ENCODE measurements at regions not wholly inside any gene's neighbourhood (a gene's known extent, or its start where the extent isn't known, plus 50 kb on each side); places are given as distances from the start of the nearest gene placed in this dataset.
"Not testable (repeated sequence)": the region's sequence is repeated elsewhere in the genome, so short reads cannot be mapped to it uniquely, and the experiment has no call there.

DNA sequence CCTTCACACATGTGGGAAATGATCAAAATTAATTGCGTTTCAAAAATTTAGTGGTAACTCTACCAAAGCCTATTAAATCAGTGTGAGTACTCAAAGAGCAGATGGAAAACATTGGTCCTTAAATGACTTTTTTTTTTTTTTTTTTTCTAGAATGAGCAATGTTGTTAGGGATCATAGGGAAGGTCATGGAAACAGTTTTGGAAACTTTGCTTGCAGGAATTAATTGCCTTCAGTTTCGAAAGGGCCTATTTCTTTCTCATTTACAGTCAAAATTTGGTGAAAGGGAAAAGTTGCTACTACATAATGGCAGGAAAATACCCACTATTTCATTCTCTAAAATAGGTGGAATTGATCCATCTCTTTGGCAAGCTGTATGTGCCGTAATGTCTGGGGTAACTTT is 160.9 kb downstream of the RTL9 start:
- H3K4me2 ChIP-seq (ENCODE audit: low read length) = no peak overlapping the region
- H3K27ac ChIP-seq (ENCODE audit: low read length) = peak overlapping the region; percentile 71
- TF ChIP-seq EP300 (conservative IDR thresholded peaks at IDR 0.05; ENCODE audit: poor library complexity, severe bottlenecking) (no peak), EZH2 (IDR thresholded peaks at IDR 0.05; ENCODE audit: borderline replicate concordance, insufficient read depth, low read length, poor library complexity, severe bottlenecking) (no peak)
- H4K20me1 ChIP-seq (ENCODE audit: insufficient read depth) = no peaks in the 10 kb centered on the region
- no peak overlapping the region for H3K9ac ChIP-seq (ENCODE audit: low read length)
- no peaks in the 10 kb centered on the region for H3K27me3 ChIP-seq (ENCODE audit: insufficient read depth, low read depth, low read length)
- no peak overlapping the region for H3K4me3 ChIP-seq (ENCODE audit: low read length)
- no peaks in the 10 kb centered on the region for H3K9me2 ChIP-seq (ENCODE audit: insufficient read depth, low read length)
- no peaks in the 10 kb centered on the region for H3K9me3 ChIP-seq (ENCODE audit: low read length)
- H3K36me3 ChIP-seq (ENCODE audit: insufficient read depth, low read length) = no peaks in the 10 kb centered on the region
- H3K79me2 ChIP-seq (replicated peaks; ENCODE audit: insufficient read depth, low read length) = no peaks in the 10 kb centered on the region
- no peaks in the 10 kb centered on the region for H3F3A ChIP-seq (ENCODE audit: insufficient read depth, low read length, poor library complexity, severe bottlenecking)
- no peak overlapping the region for H2AFZ ChIP-seq (ENCODE audit: low read depth, low read length)

DNA sequence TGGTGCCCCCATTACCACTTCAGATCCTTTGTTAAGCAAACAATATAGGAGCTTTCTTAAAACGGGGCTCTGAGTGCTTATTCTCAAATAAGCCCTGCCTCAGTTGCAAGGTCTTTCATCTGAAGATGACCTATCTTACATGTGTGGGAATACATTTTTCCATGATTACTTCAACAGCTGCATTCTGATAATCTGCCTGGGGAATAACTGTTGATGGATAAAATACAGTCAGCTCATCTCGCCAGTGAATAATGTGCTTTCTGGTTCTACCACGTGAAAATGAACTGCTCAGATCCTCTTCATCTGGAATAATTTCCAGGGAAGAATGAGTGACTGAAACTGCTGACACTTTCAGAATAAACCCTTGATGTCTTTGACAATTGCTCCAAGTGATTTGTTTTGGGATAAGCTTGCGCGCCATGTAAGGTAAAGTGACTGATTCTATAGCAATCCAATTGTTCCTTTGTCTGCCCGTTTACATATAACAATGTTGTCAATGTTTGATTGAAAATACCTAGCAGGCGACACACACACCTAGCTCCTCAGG is 161.3 kb downstream of the RTL9 start:
- H3K9me2 ChIP-seq (ENCODE audit: insufficient read depth, low read length) = no peaks in the 10 kb centered on the region
- no peak overlapping the region for H3K4me2 ChIP-seq (ENCODE audit: low read length)
- H3K4me3 ChIP-seq (ENCODE audit: low read length) = no peak overlapping the region
- no peaks in the 10 kb centered on the region for H3K27me3 ChIP-seq (ENCODE audit: insufficient read depth, low read depth, low read length)
- H3K36me3 ChIP-seq (ENCODE audit: insufficient read depth, low read length) = no peaks in the 10 kb centered on the region
- no peak overlapping the region for H2AFZ ChIP-seq (ENCODE audit: low read depth, low read length)
- H4K20me1 ChIP-seq (ENCODE audit: insufficient read depth) = no peaks in the 10 kb centered on the region
- no peaks in the 10 kb centered on the region for H3K9me3 ChIP-seq (ENCODE audit: low read length)
- peak overlapping the region; percentile 71 for H3K27ac ChIP-seq (ENCODE audit: low read length)
- H3F3A ChIP-seq (ENCODE audit: insufficient read depth, low read length, poor library complexity, severe bottlenecking) = no peaks in the 10 kb centered on the region
- H3K79me2 ChIP-seq (replicated peaks; ENCODE audit: insufficient read depth, low read length) = no peaks in the 10 kb centered on the region
- no peak for TF ChIP-seq EZH2 (IDR thresholded peaks at IDR 0.05; ENCODE audit: borderline replicate concordance, insufficient read depth, low read length, poor library complexity, severe bottlenecking)
- TF ChIP-seq RAD21 (conservative IDR thresholded peaks at IDR 0.05) = no peak
- TF ChIP-seq POLR2AphosphoS5 (IDR thresholded peaks at IDR 0.05) = peak; percentile 65
- TF ChIP-seq, protein P1, sequence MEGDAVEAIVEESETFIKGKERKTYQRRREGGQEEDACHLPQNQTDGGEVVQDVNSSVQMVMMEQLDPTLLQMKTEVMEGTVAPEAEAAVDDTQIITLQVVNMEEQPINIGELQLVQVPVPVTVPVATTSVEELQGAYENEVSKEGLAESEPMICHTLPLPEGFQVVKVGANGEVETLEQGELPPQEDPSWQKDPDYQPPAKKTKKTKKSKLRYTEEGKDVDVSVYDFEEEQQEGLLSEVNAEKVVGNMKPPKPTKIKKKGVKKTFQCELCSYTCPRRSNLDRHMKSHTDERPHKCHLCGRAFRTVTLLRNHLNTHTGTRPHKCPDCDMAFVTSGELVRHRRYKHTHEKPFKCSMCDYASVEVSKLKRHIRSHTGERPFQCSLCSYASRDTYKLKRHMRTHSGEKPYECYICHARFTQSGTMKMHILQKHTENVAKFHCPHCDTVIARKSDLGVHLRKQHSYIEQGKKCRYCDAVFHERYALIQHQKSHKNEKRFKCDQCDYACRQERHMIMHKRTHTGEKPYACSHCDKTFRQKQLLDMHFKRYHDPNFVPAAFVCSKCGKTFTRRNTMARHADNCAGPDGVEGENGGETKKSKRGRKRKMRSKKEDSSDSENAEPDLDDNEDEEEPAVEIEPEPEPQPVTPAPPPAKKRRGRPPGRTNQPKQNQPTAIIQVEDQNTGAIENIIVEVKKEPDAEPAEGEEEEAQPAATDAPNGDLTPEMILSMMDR (IDR thresholded peaks at IDR 0.05; ENCODE audit: poor library complexity, severe bottlenecking) = no peak
- TF ChIP-seq EP300 (conservative IDR thresholded peaks at IDR 0.05; ENCODE audit: poor library complexity, severe bottlenecking) = peak; percentile 89
- TF ChIP-seq, protein P2, sequence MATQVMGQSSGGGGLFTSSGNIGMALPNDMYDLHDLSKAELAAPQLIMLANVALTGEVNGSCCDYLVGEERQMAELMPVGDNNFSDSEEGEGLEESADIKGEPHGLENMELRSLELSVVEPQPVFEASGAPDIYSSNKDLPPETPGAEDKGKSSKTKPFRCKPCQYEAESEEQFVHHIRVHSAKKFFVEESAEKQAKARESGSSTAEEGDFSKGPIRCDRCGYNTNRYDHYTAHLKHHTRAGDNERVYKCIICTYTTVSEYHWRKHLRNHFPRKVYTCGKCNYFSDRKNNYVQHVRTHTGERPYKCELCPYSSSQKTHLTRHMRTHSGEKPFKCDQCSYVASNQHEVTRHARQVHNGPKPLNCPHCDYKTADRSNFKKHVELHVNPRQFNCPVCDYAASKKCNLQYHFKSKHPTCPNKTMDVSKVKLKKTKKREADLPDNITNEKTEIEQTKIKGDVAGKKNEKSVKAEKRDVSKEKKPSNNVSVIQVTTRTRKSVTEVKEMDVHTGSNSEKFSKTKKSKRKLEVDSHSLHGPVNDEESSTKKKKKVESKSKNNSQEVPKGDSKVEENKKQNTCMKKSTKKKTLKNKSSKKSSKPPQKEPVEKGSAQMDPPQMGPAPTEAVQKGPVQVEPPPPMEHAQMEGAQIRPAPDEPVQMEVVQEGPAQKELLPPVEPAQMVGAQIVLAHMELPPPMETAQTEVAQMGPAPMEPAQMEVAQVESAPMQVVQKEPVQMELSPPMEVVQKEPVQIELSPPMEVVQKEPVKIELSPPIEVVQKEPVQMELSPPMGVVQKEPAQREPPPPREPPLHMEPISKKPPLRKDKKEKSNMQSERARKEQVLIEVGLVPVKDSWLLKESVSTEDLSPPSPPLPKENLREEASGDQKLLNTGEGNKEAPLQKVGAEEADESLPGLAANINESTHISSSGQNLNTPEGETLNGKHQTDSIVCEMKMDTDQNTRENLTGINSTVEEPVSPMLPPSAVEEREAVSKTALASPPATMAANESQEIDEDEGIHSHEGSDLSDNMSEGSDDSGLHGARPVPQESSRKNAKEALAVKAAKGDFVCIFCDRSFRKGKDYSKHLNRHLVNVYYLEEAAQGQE (IDR thresholded peaks at IDR 0.05; ENCODE audit: borderline replicate concordance) = peak; percentile 93
- no peak overlapping the region for H3K9ac ChIP-seq (ENCODE audit: low read length)

DNA sequence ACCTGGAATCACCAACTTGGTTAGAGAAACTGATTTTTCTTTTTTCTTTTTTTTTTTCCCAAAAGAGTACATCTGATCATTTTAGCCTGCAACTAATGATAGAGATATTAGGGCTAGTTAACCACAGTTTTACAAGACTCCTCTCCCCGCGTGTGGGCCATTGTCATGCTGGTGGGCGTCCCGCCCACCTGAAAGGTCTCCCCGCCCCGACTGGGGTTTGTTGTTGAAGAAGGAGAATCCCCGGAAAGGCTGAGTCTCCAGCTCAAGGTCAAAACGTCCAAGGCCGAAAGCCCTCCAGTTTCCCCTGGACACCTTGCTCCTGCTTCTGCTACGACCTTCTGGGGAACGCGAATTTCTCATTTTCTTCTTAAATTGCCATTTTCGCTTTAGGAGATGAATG is 162.0 kb downstream of the RTL9 start:
- not testable (repeated sequence) for H3K27me3 ChIP-seq (ENCODE audit: insufficient read depth, low read depth, low read length)

More for the DNA sequence above, 162.0 kb downstream of the RTL9 start:
- not testable (repeated sequence) for H4K20me1 ChIP-seq (ENCODE audit: insufficient read depth); H3K9ac ChIP-seq (ENCODE audit: low read length); H2AFZ ChIP-seq (ENCODE audit: low read depth, low read length); H3F3A ChIP-seq (ENCODE audit: insufficient read depth, low read length, poor library complexity, severe bottlenecking); H3K4me2 ChIP-seq (ENCODE audit: low read length); H3K79me2 ChIP-seq (replicated peaks; ENCODE audit: insufficient read depth, low read length); H3K4me3 ChIP-seq (ENCODE audit: low read length); H3K36me3 ChIP-seq (ENCODE audit: insufficient read depth, low read length); H3K9me3 ChIP-seq (ENCODE audit: low read length); H3K9me2 ChIP-seq (ENCODE audit: insufficient read depth, low read length)
- H3K27ac ChIP-seq (ENCODE audit: low read length) = peak overlapping the region; percentile 71

All from neural cell (in vitro differentiated cells).